Esophagus squamous epithelium (tissue), 5 donors: ENCODE measurements at regions not wholly inside any gene's neighbourhood (a gene's known extent, or its start where the extent isn't known, plus 50 kb on each side); places are given as distances from the start of the nearest gene placed in this dataset.

Experiments
- DNase-seq: peaks from one replicate; lab custom pipeline; 2025; lab: John Stamatoyannopoulos, UW
- H3K27ac ChIP-seq, 4 donors: fragments of 200-600 bp; sonication (generic); one replicate each; pipeline ENCODE4 v1.5.1; 2016 to 2019; ENCODE audit warnings: mild to moderate bottlenecking in 1 of 4
- H3K27me3 ChIP-seq, 4 donors: fragments of 200-600 bp; sonication (generic); 1 replicate in 3 of 4; 2 replicates in 1 of 4; pipeline versions ENCODE4 v1.5.1 to v1.6.0; 2017 to 2021; ENCODE audit warnings: antibody characterized with exemption in 1 of 4
- H3K36me3 ChIP-seq, 3 donors: fragments of 200-600 bp; sonication (generic); one replicate each; pipeline ENCODE4 v1.5.1; 2016 to 2019
- H3K4me1 ChIP-seq, 3 donors: fragments of 200-600 bp; sonication (generic); one replicate each; pipeline ENCODE4 v1.5.1; 2017 to 2019
- H3K4me3 ChIP-seq, 4 donors: fragments of 200-600 bp; sonication (generic); 1 replicate in 3 of 4; 2 replicates in 1 of 4; pipeline ENCODE4 v1.5.1; 2016 to 2019; ENCODE audit warnings: mild to moderate bottlenecking in 2 of 4, moderate library complexity in 1 of 4
- H3K9me3 ChIP-seq, 3 donors: fragments of 200-600 bp; sonication (generic); one replicate each; pipeline ENCODE4 v1.5.1; 2016 to 2019
- POLR2A ChIP-seq, 4 donors: fragments of 450-650 bp; IDR thresholded peaks; one replicate each; pipeline ENCODE4 v1.6.1; 2017; ENCODE audit warnings: antibody characterized with exemption in 4 of 4, mild to moderate bottlenecking in 4 of 4, moderate library complexity in 3 of 4
- WGBS, 2 donors: methylation state at CpG; one replicate each; pipeline ENCODE4 v1.1.5; 2018; 5-methylcytosine and 5-hydroxymethylcytosine counted together
- intact Hi-C: fragments of 100-400 bp; cut with DNase I; formaldehyde crosslinking; loops from one replicate; pipeline ENCODE4 v1.15.0; 2022
- TF ChIP-seq, protein P1 (sequence below), 6 experiments: fragments of 450-650 bp in 4 of 6; fragments of 200-600 bp in 2 of 6; sonication (generic) in 2 of 6; IDR thresholded peaks; one replicate each; pipeline ENCODE4 v1.5.1; 2016 to 2019; ENCODE audit warnings: antibody characterized with exemption in 6 of 6, mild to moderate bottlenecking in 4 of 6, moderate library complexity in 4 of 6
- donor health status: DM: yes; HTN: yes; CAD: no.

DNA sequence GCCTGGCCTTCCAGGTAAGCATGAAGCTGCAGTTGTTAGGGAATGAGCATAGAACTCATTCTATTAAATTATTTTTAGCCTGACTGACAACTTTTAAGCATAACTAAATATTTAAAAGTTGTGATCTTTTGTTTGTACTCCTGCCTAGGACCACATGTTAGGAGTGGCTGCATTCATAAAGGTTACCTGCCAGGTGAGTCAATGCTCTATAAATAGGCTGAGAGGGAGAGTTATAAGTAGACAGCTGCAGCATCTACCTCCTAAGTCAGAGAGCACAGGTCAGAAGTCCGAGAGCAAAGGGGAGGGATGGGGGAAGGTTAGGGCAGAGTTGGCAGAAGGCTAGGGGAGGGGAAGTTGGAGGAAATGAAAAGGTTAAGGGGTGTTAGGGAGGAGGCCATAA lies 292.4 kb upstream of the TLE4 start:
- intact Hi-C loops, result no loop called here
- 35 to 82% methylated on average over 1 of the region's 1 CpG for WGBS, 2 donors
- no peaks in the 10 kb centered on the region for H3K9me3 ChIP-seq
- H3K4me1 ChIP-seq, result no peaks in the 10 kb centered on the region
- DNase-seq, result no peak
- no peaks in the 10 kb centered on the region for H3K27me3 ChIP-seq
- no peak overlapping the region for H3K27ac ChIP-seq
- TF ChIP-seq, protein P1, sequence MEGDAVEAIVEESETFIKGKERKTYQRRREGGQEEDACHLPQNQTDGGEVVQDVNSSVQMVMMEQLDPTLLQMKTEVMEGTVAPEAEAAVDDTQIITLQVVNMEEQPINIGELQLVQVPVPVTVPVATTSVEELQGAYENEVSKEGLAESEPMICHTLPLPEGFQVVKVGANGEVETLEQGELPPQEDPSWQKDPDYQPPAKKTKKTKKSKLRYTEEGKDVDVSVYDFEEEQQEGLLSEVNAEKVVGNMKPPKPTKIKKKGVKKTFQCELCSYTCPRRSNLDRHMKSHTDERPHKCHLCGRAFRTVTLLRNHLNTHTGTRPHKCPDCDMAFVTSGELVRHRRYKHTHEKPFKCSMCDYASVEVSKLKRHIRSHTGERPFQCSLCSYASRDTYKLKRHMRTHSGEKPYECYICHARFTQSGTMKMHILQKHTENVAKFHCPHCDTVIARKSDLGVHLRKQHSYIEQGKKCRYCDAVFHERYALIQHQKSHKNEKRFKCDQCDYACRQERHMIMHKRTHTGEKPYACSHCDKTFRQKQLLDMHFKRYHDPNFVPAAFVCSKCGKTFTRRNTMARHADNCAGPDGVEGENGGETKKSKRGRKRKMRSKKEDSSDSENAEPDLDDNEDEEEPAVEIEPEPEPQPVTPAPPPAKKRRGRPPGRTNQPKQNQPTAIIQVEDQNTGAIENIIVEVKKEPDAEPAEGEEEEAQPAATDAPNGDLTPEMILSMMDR (IDR thresholded peaks at IDR 0.05), result no peak
- TF ChIP-seq POLR2A (IDR thresholded peaks at IDR 0.05), result no peak
- no peaks in the 10 kb centered on the region for H3K36me3 ChIP-seq
- no peak overlapping the region for H3K4me3 ChIP-seq

DNA sequence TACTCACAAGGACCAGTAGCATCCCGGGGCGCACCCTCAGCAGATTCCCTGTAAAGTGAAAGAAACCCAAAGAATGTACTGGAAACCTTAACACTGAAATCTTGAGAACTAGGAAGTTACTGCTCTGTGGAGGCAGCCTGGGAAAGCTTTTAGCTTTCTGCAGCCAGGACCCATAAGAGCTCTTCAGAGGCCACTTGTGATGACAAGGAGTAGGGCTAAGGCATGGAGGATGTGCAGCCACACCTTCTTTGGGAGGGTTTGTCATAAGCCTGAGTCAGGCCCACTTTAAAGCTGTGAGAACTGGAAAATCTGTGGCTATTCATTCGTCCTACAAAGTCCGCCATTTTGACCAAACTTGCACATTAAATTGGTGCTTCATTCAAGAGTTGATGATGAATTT lies 291.1 kb upstream of the TLE4 start:
- TF ChIP-seq POLR2A (IDR thresholded peaks at IDR 0.05), result no peak
- TF ChIP-seq, protein P1 (IDR thresholded peaks at IDR 0.05), result no peak
- no peaks in the 10 kb centered on the region for H3K27me3 ChIP-seq
- H3K36me3 ChIP-seq, result no peaks in the 10 kb centered on the region
- H3K4me1 ChIP-seq, result no peaks in the 10 kb centered on the region
- intact Hi-C loops, result no loop called here
- WGBS, 2 donors, result 92 to 98% methylated on average over 4 of the region's 4 CpGs
- no peak for DNase-seq
- H3K9me3 ChIP-seq, result no peaks in the 10 kb centered on the region
- H3K4me3 ChIP-seq, result no peak overlapping the region
- H3K27ac ChIP-seq, result no peak overlapping the region

DNA sequence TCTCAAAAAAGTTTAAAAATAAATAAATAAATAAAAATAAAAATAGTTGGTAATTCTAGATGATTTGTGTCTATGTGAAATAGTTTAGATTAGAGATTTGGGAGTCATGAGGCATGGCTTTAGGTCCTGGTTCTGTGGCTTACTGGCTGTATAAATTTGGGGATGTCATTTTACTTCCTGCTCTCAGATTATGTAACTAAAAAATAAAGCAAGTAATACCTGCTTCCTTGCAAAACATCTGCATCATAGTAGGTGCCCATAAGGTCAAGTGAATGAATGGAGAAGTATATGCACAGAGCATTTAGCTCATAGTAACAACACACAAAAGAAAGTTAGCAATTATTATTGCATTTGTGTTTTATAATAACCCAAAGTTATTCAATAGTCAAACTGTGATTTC lies 287.7 kb upstream of the TLE4 start:
- Histone ChIP-seq H3K36me3 (no peaks in the 10 kb centered on the region), H3K4me1 (no peaks in the 10 kb centered on the region), H3K9me3 (no peaks in the 10 kb centered on the region), H3K27me3 (no peaks in the 10 kb centered on the region), H3K27ac (no peak overlapping the region), H3K4me3 (no peak overlapping the region)
- TF ChIP-seq, protein P1 (IDR thresholded peaks at IDR 0.05), result no peak
- no peak for TF ChIP-seq POLR2A (IDR thresholded peaks at IDR 0.05)
- no peak for DNase-seq
- intact Hi-C loops, result no loop called here

DNA sequence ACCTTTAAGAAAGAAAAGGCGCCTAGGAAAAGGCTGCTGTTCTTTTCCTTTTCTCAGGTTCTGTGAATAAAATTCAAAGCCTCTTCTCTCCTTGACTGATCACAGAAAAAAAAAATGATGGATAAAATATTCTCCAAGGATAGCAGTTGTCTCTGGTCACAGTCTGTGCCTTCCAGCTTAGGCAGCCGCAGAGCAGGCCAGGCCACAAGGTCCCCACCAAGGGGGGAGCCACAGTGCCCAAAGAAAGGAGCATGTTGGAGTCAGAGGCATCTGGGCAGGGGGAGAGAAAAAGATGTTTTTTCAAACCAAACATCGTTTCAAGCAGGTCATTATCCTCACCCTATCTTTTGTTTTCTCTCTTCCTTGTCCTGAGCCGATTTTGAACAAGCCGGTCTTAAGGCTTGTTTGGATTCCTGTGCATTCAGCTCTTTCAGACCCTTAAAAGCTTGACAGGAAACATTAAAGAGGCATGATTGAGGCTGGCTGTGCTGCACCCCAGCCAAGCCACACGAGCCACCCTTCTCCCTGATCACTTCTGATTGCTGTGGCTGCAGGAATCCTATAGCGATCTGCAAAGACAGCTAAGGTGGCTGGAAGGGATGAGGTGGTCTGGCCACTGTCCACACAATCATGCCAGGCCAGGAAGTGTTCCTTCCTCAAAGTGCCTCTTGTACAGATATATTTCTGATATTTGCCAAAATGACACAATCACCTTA lies 284.6 kb upstream of the TLE4 start:
- DNase-seq, result no peak
- TF ChIP-seq POLR2A (IDR thresholded peaks at IDR 0.05), result no peak
- TF ChIP-seq, protein P1 (IDR thresholded peaks at IDR 0.05), result no peak
- Histone ChIP-seq H3K36me3 (no peaks in the 10 kb centered on the region), H3K4me3 (no peak overlapping the region), H3K4me1 (no peaks in the 10 kb centered on the region), H3K27me3 (no peaks in the 10 kb centered on the region), H3K9me3 (no peaks in the 10 kb centered on the region), H3K27ac (no peak overlapping the region)
- 61% methylated on average over 6 to 7 of the region's 7 CpGs for WGBS, 2 donors
- intact Hi-C loops, result no loop called here

DNA sequence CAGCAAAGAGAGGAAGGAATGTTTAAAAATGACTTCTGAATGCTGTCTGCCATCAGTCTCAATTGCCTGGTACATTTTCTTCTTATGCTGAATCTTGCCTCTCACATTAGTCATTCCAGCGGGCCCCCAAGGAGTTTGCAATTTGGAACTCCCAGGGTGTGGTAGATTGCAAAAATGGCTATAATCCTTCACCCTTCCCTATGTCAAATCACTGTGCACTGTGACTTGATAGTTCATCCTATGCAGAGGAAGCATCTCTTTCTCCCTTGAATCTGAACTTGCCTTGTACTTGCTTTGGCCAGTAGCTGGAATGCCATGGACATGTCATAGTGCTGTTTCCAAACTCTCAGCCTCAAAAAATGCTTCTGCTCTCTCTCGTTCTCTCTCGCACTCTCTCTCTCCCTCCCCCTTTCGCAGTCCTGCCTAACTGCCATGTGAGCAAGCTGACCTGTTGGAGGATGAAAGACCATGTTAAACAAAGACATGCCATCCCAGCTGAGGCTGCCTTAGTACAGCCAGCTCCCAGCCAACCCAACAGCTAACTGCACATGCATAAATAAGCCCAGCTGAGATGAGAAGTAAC lies 284.0 kb upstream of the TLE4 start:
- WGBS, 2 donors, result 71 to 83% methylated on average over 4 of the region's 4 CpGs
- Histone ChIP-seq H3K4me3 (no peak overlapping the region), H3K27me3 (no peaks in the 10 kb centered on the region), H3K27ac (no peak overlapping the region), H3K4me1 (no peaks in the 10 kb centered on the region), H3K9me3 (no peaks in the 10 kb centered on the region), H3K36me3 (no peaks in the 10 kb centered on the region)
- intact Hi-C loops, result no loop called here
- no peak for DNase-seq
- no peak for TF ChIP-seq POLR2A (IDR thresholded peaks at IDR 0.05)
- TF ChIP-seq, protein P1 (IDR thresholded peaks at IDR 0.05), result no peak
